SHP77 (cell line): ENCODE measurements at regions not wholly inside any gene's neighbourhood (a gene's known extent, or its start where the extent isn't known, plus 50 kb on each side); places are given as distances from the start of the nearest gene placed in this dataset.
A peak's percentile ranks its signal among the peaks of the same experiment; 100 is the strongest.

Source experiments
- DNase-seq, 2 experiments: peaks; one replicate each; lab custom pipeline; 2025; lab: John Stamatoyannopoulos, UW

DNA sequence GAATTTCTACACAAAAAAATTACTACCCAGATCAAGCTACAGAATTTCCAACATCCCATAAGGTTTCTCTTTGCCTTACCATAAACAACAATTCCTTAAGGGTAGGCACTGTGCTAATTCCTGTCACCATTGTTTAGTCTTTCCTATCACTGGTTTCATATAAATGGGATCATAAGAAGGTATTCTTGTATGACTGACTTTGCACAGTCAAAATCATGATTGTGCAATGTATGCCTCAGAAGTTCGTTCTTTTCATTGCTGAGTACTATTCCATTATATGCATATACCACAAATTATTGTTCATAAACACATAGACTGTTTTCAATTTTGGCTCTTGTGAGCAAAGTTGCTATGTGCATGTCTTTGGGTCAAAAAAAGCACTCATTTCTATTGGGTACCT lies 611.6 kb upstream of the CADM1 start:
- DNase-seq = no peak

DNA sequence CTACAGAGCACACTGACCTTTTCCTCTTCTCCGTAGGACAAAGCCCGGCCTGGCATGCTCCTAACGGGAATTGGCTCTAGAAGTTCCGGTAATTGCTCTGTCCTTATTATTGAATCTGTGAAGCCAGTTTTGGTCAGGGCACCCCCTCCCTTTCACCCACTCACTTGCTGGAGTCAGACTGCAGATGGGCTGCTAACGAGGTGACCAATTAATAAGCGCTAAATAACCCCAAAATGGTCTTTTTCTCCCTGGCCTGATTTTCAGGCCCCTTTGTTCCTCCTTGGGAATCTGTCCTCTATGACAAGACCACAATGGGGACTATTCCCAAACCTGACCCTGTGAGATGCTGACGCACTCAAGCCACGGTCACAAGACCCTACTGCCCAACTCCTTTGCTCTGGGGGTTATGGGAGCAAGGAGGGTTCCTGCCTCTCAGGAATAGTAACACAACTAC lies 610.0 kb upstream of the CADM1 start:
- DNase-seq = no peak

DNA sequence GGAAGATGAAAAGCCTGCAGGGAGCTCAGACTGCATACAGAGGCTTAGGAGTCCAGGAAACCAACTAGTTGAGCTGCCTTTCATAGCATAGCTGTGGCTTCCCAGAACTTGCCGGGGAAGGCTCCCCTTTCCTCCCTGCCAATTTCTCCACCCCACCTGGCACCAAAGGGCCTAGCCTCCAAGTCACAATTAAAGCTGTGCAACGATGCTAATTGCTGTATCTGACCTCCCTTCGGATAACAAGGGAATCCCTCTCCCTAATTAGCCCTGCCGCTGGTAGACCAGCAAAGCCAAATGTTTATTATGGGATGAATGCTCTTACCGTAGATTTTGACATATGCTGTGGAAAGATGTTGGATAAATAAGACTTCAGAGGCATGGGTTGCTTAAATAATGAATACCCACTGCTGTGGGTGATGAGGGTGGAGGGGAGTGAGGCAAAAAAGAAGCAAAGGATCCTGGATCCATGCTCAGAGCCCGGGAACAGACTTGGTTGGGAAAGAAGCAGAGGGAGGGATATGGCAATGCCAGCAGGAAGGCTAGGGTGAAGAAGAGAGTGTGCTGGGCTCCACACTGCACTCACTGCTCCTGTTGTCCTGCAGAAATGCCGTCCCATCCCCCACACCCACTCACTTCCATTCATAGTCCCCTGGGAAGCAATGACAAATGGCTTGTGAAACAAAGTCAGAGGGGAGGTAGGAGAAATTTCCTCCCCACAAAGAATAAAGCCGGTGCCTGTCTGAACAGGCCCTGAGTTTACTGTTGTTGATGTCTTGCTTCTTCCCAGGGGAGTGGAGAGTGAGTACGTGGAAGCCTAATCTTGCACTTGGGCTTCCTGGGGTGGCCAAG lies 608.1 kb upstream of the CADM1 start:
- DNase-seq = no peak

DNA sequence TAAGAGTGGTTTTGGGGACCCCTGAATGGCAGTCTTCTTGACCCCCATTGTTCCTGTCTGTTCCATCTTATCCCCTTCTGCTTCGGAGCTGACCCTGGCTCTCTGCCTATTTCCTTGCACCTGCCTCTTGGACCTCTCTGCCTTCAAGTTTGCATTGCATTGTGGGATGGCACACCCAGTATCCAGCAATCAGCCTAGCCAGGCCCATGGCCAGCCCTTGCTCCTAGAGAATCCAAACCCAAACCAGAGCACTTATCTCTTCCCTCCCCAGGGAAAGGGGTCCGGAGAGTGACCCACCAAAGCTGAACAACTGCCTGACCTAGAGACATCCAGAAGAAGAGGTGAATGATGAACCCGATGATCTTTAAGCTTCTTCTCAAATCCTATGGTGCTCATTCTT lies 607.3 kb upstream of the CADM1 start:
- peak in 1 of 2 experiments; percentile 8 for DNase-seq

DNA sequence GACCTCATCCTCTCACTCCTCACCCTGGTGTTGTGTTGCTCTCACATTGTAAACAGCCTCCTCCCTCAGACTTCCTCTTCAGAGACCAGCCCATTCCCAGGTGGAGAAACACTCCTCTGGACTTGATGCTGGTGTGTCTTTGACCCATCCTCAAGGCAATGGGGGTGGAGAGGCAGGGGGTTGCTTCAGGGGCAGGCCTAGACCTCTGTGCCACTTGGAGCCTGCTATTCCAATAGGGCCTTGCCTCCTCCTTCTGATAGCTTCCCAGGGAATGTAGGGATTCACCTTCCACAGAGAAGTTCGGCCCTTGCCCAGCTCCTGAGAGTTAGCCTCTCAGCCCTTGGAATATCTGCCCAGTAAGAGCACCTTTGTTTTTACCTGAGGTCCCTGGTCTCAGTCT lies 606.6 kb upstream of the CADM1 start:
- no peak for DNase-seq

DNA sequence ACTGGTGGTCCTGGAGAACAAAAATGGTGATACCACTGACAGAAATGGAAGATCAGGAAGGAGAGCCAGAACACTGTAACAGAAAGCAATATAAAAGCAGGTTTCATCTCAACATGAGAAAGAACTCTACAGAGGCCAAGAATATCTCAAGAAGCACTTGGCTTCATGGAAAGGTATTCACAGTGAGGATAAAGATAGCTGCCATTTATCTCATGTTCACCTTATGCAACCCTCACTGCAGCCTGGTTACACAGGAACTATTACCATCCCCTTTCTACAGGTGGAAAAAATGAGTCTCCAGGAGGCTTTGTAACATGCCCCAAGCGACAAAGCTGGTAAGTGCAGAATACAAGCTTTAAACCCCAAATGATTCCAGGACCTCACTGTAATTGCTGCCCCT lies 606.1 kb upstream of the CADM1 start:
- no peak for DNase-seq

DNA sequence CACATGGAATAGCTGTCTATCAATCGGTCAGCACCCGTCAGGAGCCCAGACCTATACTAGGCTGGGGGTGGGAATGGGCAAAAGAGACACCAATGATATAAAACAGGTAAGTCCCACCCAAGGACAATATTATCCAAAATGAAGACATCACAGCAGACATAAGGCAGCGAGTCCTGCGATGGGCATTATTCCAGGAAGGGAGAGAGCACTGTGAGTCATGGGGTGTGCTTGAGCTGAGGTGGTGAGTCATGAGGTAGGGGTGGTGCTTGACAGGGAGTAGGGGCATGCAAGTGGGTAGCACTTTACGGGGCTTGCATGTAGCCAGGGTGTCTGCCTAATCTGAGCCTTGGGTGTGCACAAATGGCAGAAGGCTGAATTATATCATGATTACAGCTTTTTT lies 605.0 kb upstream of the CADM1 start:
- no peak for DNase-seq

DNA sequence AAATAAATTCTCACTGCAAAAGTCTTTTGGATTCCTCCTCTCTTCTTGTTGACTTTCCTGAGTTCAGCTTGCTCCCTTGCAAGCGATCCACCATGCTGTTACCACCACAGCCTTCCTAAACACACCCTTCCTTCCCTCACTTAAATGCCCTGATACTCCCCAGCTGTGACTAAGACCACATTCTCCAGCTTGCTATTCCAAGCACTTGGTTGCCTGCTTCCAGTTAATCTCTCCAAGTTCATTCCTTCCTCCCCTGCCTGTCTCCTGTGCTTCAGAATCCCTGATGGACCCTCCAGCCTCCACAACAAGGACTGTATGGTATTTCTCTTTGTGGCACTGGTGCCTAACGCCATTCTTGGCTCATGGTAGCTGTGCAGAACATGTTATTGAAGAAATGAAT lies 603.9 kb upstream of the CADM1 start:
- no peak for DNase-seq

DNA sequence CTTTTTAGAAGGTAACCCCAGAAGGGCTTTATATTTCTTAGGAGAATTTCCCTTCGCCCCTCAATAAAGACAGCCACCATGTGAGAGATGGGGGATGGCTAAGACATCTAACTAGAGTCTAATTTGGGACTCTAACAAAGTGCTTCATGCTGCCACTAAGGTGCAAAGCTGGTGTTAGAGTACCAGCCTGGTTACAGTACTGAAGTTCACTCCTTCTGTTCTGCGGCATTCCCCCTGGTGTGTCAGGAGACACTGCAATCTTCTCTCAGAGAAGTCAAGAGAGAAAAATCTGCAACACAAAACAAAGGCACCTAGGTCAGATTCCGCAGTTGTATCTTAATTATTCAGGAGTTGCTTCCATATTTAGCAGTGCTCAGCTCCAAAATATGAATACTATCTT lies 603.0 kb upstream of the CADM1 start:
- DNase-seq = no peak

DNA sequence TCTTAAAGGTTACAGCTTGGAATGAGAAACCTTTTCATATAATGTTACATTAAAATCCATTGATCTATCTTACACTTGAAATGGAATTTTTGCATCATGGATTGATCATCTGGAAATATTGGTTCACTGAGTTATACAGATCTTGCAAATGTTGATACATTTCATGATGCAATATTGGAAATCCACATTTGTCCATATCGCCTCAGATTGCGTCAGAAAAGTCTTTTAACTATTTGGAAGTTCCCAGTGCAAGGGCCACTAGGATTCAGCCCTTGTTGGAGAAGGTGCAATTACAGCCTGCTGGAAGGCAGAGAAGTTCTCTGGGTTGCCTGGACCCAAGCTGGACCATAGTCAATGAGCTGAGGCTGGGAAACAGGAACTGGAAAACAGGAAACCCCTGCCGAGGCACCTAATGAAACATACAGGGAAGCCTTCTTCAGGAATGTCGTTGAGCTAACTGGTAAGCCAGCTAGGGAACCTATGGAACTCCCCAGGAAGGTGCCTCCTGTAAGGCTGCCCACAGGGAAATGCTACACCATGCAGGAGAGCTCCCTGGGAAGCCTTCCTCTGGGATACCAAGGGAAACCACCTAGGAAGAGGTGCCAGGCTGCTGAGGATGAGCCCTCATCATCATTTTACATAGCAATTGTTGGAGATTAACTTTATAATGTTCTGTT lies 600.4 kb upstream of the CADM1 start:
- DNase-seq = no peak

DNA sequence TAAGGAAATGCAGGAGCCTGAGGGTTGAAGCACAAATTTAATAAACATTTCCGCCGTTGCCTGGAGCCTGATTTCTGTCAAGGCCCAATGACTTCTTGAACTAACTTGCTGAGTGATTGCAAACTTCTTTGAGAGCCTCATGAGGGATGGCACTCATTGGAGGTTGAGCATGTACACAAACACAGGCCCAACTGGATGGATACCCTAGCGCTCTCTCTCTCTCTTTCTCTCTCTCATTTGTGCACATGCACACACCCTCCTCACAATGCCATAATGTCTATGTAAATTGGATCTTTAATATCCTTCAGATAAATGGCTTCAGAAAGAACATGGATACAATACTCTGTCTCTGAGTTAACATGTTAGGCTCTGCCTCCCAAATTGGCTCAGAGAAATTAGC lies 597.7 kb upstream of the CADM1 start:
- DNase-seq = no peak

DNA sequence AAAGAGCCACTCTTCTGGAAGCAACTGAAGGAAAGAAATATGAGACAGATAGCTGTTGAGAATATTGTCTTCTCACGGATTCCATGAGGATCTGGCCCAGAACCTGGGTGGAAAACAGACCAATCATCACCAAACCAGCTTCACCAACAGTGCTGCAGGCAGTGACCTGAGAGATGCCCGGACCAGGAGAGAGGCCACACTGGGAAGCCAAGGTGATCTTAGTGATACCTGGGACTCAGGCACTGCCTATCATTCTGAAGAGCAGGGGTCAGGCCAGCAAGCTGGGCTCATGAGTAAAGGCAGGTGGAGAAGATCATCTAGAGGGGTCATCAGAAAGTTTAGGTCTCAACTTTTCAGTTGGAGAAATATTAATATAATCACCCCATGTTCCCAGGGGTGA lies 595.8 kb upstream of the CADM1 start:
- DNase-seq = no peak

DNA sequence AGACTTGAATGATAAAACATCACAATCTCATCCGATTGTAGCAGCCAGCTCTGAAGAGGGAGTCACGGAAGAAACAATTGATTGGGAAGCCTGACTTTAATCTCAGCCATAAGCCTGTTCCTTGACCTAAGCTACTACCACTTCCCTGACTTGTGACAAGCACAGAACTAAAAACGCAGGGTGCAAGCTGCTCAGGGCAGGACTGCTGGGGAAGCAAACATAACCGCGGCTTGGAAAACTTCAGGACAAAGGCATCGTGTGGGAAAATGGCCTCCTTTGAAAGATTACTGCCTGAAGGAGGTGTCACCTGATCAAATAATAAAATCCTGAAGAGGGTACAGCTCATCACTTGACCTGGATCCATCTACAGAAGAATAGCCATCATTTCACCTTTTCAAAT lies 595.3 kb upstream of the CADM1 start:
- DNase-seq = no peak

DNA sequence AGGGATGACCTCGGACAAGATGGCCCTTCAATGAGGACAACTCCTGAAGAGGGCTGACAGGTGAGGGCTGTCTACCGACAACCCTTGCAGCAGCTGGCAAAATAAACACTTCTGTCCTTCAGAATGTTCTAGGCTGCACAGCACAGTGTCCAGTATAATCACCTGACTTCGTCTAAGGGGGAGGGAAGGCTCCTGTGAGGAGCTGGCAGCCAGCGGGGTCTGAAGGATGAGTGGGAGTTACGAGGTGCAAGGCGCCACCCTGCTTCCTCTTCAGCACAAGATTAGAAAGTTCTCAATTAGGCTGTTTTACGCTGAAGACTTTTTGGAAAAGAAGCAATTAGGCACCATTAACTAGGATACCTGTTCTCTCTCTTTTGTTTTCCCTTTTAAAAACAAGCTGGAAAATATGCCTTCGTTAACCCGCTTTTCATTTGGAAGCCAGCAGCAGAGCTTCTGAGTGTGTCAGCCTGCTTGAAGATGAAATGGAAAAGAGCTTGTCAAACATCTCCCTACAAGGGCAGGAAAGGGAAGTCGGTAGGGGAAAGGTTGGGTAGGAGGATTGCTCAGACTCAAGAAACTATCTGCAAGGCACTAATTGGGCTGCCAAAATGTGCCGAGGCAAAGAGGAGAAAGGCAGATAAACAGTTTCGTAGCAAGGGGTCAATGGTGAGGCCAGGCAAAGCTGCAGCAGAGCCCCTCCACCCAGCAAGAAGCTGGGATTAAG lies 592.2 kb upstream of the CADM1 start:
- DNase-seq = no peak

DNA sequence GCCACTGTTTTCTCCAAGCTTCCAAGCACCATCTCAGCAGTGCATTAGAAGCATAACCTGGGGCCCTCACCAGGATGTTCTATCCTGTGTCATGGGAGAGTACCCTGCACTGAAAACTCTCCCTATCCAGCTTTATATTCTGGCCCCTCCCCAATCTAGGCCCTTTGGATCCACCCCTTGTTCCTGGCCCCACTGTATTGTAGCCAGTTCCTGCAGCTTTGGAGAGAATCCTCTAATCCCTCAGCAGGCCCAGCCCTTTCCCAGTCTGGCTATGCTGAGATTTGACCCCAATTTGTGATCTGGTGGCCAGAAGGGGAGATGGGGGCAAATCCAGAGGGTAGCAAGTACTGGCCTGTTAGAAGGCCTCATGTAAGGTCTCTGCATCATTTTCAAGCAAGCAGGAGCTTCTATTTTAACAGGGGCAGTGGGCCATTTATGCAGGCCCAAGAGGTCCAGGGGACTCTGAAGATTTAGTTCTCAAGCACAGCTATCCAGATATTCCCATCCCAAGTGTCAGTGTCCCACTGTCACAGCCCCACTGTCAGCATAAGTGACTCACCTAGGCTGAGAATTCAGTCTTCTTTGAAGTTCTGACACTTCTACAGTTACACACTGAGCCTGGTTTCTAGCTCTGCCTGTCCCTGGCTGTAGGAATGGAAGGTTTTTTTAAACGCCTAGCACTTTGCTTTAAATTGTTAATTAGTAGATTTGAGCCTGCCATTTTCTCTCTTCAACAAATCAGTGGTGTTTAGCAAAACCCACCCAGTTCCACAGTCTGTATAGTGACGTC lies 589.5 kb upstream of the CADM1 start:
- DNase-seq = no peak

DNA sequence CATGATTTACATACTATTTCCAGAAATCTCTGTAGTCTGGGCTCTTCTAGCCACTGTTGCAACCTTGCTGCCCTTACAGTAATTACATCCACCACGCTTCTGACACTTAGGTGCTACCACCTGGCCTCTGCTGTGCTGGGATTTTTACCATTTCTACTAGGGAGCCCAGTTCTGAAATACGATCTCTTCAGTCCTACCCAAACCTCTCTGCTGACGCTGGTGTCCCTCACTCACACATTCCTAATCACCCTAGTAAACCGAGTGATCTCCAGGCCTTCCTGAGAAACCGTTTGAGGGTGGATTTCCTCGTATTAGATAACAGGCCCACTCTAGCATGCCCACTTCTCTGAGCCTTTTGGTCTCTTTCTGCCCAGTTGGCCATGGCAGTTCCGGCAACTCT lies 588.9 kb upstream of the CADM1 start:
- DNase-seq = no peak

DNA sequence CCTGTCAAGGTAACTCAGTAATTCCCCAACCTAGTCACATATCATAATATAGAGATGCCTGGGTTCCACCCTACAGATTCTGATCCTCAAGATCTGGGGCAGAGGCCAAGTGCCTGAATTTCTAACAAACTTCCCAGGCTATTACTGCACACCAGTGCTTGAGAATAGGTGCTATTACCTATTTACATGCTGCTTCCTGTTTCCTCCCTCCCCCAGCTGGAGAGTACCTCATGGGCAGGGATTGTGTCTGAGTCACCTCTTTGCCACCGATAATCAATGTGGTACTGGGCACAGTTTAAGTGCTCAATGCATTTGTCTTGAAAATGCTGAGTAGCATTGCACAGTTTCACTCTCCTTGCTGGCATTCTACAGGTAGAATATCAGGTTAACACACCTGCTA lies 582.2 kb upstream of the CADM1 start:
- no peak for DNase-seq

DNA sequence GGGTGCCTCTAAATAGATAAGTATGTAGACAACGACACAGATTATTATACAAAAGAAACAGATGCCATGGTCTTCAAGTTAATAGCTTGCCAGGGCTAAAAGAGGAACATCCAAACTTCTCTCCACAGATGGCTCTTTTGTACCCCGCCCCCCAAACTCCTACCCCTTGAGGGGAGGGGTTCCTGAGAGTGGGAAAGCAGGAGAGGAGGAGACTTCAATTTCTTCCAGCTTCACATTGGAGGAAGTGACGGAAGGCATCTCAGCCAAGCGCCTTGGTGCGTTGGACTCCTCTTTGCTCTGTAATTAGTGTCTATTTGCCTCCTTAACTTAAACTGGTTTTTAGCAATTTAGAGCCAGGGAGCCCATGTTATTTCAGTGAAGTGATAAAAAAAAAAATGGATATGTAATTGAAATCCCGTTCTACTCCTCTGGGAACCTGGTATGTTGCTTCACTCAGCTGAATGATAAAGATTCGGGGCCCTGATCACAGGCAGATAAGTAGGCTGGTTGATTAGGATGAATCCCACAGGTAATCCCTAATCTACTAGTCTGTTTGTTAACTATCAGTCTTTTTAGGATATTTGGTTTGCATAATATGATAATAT lies 580.9 kb upstream of the CADM1 start:
- DNase-seq = no peak

DNA sequence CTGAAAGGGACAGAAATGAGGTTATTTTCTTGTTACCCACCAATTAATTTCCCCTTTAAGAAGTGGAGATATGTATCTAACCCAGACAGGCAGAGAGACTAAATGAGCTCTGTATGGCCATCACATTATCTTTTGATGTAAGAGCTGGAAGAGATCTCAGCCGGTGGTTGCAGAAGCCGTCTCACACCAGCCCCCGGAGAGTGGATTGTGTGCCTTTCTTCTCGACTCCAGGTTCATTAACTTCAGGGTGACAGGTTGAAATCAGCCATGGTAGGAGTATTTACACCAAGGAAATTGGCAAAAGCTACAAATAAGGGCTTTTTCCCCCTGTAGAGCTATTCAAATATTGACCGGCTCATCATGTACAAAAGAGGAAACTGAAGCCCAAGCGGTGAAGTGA lies 580.3 kb upstream of the CADM1 start:
- no peak for DNase-seq

DNA sequence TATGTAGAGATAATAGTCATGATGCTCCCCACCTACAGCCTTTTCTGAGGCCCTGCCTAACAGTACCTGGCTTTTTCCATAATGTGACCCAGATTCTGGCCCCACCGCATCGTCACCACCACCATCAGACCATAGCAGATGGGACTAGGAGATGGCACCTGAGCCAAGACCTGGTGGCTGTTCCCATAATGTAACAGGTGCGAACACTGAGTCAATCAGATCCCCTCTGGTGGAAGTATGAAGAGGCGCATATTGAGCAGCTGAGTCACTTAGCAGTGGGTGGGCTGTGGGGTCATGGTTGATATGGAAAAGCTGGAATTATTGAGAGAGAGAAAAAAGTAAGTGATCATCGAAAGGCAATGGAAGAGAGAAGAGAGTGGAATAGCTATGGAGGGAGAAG lies 578.0 kb upstream of the CADM1 start:
- no peak for DNase-seq

DNA sequence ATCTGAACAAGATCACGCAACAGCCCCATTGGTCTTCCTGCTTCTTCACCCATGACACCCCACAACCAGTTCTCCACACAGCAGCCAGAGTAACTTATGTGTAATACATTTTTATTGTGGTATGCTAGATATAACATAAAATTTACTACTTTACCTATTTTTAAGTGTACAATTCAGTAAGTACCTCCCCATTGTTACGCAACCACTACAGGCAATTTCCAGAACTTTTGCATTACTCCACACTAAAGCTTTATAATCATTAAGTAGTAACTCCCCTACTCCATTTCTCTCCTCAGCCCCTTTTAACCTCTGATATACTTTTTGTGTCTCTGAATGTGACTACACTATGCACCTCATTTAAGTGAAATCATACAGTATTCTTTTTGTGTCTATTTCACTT lies 575.4 kb upstream of the CADM1 start:
- no peak for DNase-seq

DNA sequence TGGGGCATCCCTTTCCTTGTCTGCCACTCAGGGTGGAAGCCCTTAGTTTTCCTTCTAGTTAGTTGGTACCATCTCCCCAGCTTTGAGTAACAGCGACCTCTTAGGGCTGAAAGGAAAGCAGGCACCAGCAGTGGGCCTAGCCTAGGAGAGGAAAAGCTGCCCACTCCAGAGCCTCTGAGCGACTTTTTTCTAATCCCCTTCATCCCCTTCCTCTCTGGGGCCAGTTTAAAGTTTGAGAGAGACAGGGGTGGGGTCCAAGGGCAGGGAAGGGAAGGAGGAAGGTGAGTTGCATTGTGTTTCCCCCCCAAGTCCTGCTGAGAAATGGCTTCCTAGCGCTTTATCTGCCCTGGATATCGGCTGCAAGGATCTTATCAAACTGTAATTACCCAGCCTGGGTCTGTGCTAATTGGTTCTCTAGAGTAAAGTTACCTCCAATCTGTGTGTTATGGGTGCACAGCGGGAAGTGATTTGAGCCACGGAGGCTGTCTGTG lies 573.9 kb upstream of the CADM1 start:
- DNase-seq = peak; percentile 60 to 75
